ENCODE measurements at regions not wholly inside any gene's neighbourhood (a gene's known extent, or its start where the extent isn't known, plus 50 kb on each side); places are given as distances from the start of the nearest gene placed in this dataset.

DNA sequence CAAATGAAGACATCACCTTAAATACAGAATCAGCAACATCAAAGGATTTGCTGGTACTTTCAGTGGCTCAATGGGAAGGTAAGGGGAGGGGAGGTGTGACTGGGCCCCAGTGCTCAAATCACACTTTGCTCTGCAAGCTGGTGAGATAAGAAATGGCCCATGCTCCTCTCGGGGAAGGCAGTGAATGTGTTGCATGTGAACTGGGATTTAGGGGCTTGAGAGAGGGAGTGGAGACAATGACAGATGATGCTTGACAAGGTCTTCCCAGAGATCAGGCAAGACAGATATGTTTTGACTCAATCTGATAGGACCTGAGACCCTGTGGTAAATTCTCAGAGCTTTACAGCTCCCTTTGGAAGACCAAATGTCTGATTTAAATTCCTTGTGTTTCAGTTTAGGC lies 233.0 kb upstream of the PROK2 start:
- H3K9me3 ChIP-seq (ENCODE audit: control insufficient read depth in 1 of 2, low read length in 2 of 2), result no peaks in the 10 kb centered on the region
- H3K4me3 ChIP-seq (ENCODE audit: low read depth in 1 of 2, low read length in 2 of 2), result no peak overlapping the region
- H3K4me1 ChIP-seq (ENCODE audit: control insufficient read depth in 1 of 2, insufficient read depth in 2 of 2, low read length in 2 of 2), result peaks cover 4 to 9% of the 10 kb centered on the region in 2 donors
- no peaks in the 10 kb centered on the region for H3K27me3 ChIP-seq (ENCODE audit: low read depth, low read length)
- H3K36me3 ChIP-seq (ENCODE audit: control insufficient read depth in 1 of 2, insufficient read depth in 2 of 2, low read length in 2 of 2), result no peaks in the 10 kb centered on the region
- no peak overlapping the region for H3K27ac ChIP-seq (ENCODE audit: low read length)

DNA sequence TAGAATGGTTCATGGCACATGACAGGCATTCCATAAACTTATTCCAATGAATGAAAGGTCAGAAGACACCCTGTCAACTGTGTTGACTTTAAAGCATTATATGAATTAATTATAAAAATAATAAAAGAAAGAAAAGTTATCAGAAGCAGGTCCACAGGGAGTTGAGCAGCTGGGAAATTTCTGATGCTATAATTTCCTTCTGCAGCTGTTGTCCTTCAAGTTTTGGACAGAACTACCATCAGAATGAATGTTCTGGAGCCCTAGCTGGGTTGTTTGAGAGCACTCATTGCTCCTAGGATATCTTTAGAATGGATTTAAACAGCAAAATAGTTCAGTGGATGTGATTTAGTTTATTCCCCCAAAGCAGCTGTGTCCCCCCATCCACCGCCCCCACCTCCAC lies 232.4 kb upstream of the PROK2 start:
- no peak overlapping the region for H3K27ac ChIP-seq (ENCODE audit: low read length)
- no peaks in the 10 kb centered on the region for H3K27me3 ChIP-seq (ENCODE audit: low read depth, low read length)
- H3K36me3 ChIP-seq (ENCODE audit: control insufficient read depth in 1 of 2, insufficient read depth in 2 of 2, low read length in 2 of 2), result no peaks in the 10 kb centered on the region
- no peaks in the 10 kb centered on the region for H3K9me3 ChIP-seq (ENCODE audit: control insufficient read depth in 1 of 2, low read length in 2 of 2)
- H3K4me1 ChIP-seq (ENCODE audit: control insufficient read depth in 1 of 2, insufficient read depth in 2 of 2, low read length in 2 of 2), result peaks cover 4 to 9% of the 10 kb centered on the region in 2 donors
- no peak overlapping the region for H3K4me3 ChIP-seq (ENCODE audit: low read depth in 1 of 2, low read length in 2 of 2)

DNA sequence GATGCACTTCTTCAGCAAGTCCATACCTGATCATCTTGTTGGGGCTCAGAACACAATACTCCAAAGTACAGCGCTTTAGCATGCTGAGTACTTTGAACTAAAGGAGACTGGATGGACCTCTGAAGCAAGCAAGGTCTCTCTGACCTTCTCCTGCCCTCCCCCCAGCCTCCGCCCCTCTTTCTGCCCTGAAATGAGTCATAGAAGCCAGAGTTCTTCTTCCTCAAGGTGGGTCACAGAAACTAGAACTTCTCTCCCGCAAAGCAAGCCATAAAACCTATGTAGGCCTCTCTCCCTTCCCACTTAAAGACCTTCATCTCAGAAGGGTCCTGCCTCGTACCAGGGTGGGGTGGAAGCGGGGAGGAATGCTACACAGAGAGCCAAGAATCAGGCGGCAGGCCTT lies 230.5 kb upstream of the PROK2 start:
- Histone ChIP-seq H3K4me3 (ENCODE audit: low read depth in 1 of 2, low read length in 2 of 2) (no peak overlapping the region), H3K9me3 (ENCODE audit: control insufficient read depth in 1 of 2, low read length in 2 of 2) (no peaks in the 10 kb centered on the region), H3K27ac (ENCODE audit: low read length) (no peak overlapping the region), H3K36me3 (ENCODE audit: control insufficient read depth in 1 of 2, insufficient read depth in 2 of 2, low read length in 2 of 2) (no peaks in the 10 kb centered on the region), H3K27me3 (ENCODE audit: low read depth, low read length) (no peaks in the 10 kb centered on the region), H3K4me1 (ENCODE audit: control insufficient read depth in 1 of 2, insufficient read depth in 2 of 2, low read length in 2 of 2) (peaks cover 4 to 9% of the 10 kb centered on the region in 2 donors)

DNA sequence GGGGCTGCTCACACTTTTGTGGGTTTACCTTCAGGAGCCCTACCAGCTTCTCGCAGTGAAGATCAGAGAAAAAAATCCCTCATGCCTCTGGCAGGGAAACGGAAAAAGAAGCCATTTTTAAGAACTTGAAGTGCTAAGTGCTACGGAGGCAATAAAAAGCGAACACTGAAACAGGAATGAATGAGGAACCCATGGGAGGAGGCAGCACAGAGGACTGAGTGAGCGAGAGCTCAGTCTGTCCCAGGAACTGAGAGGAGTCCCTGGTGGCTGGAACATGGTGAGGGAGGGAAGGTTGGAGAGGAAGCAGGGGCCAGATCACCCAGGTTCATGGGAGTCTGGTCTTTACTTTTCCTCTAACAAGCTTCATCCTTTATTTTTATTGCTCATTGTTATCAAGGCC lies 228.1 kb upstream of the PROK2 start:
- Histone ChIP-seq H3K27me3 (ENCODE audit: low read depth, low read length) (no peaks in the 10 kb centered on the region), H3K4me3 (ENCODE audit: low read depth in 1 of 2, low read length in 2 of 2) (no peak overlapping the region), H3K4me1 (ENCODE audit: control insufficient read depth in 1 of 2, insufficient read depth in 2 of 2, low read length in 2 of 2) (peaks cover 0 to 2% of the 10 kb centered on the region in 2 donors), H3K36me3 (ENCODE audit: control insufficient read depth in 1 of 2, insufficient read depth in 2 of 2, low read length in 2 of 2) (no peaks in the 10 kb centered on the region), H3K27ac (ENCODE audit: low read length) (no peak overlapping the region), H3K9me3 (ENCODE audit: control insufficient read depth in 1 of 2, low read length in 2 of 2) (no peaks in the 10 kb centered on the region)

DNA sequence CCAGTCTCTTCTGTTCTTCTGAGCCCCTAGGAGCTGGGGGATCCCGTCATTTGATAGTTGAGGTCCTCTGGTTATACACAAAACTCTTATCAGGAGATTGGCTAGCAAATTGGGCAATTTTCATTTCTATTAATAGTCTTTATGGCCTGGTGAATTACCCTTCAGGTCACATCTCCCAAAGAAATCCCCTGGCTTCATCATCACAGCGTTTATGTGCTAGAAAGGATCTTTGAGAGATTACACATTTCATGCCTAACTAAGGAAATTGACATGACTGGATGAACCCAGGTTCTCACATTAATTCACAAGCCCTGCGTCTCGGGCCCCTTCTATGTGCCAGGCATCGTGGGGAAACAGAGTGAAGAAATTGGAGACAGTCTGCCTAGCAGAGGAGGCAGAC lies 227.4 kb upstream of the PROK2 start:
- Histone ChIP-seq H3K27me3 (ENCODE audit: low read depth, low read length) (no peaks in the 10 kb centered on the region), H3K27ac (ENCODE audit: low read length) (no peak overlapping the region), H3K36me3 (ENCODE audit: control insufficient read depth in 1 of 2, insufficient read depth in 2 of 2, low read length in 2 of 2) (no peaks in the 10 kb centered on the region), H3K4me1 (ENCODE audit: control insufficient read depth in 1 of 2, insufficient read depth in 2 of 2, low read length in 2 of 2) (no peaks in the 10 kb centered on the region), H3K4me3 (ENCODE audit: low read depth in 1 of 2, low read length in 2 of 2) (no peak overlapping the region), H3K9me3 (ENCODE audit: control insufficient read depth in 1 of 2, low read length in 2 of 2) (no peaks in the 10 kb centered on the region)

DNA sequence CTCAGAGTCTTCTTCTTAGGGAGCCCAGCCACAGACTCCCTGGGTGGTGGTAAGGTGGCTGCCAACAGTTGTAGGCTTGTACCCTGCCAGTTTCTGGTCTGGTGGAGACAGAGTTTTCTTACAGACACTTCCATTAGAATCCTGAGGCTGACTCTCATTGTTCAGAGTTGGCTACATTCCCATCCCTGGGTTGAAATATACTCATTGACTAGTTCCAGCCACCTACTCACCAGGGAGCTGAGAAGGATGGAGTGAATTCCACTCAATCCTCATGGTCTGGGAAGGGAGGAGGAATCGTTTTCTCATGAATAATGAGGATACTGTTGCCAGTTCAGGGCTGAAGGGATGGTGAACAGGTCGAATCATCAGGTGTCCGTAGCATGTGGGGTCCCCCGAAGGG lies 226.5 kb upstream of the PROK2 start:
- Histone ChIP-seq H3K4me1 (ENCODE audit: control insufficient read depth in 1 of 2, insufficient read depth in 2 of 2, low read length in 2 of 2) (no peaks in the 10 kb centered on the region), H3K4me3 (ENCODE audit: low read depth in 1 of 2, low read length in 2 of 2) (no peak overlapping the region), H3K27me3 (ENCODE audit: low read depth, low read length) (no peaks in the 10 kb centered on the region), H3K27ac (ENCODE audit: low read length) (no peak overlapping the region), H3K9me3 (ENCODE audit: control insufficient read depth in 1 of 2, low read length in 2 of 2) (no peaks in the 10 kb centered on the region), H3K36me3 (ENCODE audit: control insufficient read depth in 1 of 2, insufficient read depth in 2 of 2, low read length in 2 of 2) (no peaks in the 10 kb centered on the region)

DNA sequence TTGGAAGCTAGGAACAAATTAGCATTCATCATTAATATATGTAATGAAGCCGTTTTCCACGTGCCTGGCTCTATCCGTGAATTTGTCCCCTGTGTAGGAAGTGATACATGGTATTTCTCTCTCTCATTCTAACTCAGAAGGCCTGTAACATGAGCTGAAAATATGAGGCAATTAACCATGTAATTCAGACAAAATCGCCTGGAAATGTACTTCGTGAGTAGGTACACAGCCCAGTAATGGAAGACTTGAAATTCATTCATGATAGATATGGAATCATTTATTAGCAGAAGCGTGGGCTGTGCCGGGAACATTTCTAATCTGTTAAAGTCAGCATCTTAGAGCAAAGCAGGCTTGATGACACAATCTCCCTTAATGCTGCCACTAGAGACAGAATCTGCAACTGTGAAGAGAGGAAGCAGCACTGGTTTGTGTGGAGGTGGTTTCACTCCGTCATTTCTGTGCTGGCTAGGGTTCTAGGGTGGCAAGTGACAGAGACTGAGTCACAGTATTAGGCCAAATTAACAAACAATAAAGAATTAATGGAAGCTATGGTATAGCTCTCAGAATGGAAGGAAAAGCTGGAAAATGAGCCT lies 225.0 kb upstream of the PROK2 start:
- H3K27ac ChIP-seq (ENCODE audit: low read length), result no peak overlapping the region
- no peak overlapping the region for H3K4me3 ChIP-seq (ENCODE audit: low read depth in 1 of 2, low read length in 2 of 2)
- no peaks in the 10 kb centered on the region for H3K27me3 ChIP-seq (ENCODE audit: low read depth, low read length)
- H3K36me3 ChIP-seq (ENCODE audit: control insufficient read depth in 1 of 2, insufficient read depth in 2 of 2, low read length in 2 of 2), result no peaks in the 10 kb centered on the region
- no peaks in the 10 kb centered on the region for H3K9me3 ChIP-seq (ENCODE audit: control insufficient read depth in 1 of 2, low read length in 2 of 2)
- H3K4me1 ChIP-seq (ENCODE audit: control insufficient read depth in 1 of 2, insufficient read depth in 2 of 2, low read length in 2 of 2), result no peaks in the 10 kb centered on the region

DNA sequence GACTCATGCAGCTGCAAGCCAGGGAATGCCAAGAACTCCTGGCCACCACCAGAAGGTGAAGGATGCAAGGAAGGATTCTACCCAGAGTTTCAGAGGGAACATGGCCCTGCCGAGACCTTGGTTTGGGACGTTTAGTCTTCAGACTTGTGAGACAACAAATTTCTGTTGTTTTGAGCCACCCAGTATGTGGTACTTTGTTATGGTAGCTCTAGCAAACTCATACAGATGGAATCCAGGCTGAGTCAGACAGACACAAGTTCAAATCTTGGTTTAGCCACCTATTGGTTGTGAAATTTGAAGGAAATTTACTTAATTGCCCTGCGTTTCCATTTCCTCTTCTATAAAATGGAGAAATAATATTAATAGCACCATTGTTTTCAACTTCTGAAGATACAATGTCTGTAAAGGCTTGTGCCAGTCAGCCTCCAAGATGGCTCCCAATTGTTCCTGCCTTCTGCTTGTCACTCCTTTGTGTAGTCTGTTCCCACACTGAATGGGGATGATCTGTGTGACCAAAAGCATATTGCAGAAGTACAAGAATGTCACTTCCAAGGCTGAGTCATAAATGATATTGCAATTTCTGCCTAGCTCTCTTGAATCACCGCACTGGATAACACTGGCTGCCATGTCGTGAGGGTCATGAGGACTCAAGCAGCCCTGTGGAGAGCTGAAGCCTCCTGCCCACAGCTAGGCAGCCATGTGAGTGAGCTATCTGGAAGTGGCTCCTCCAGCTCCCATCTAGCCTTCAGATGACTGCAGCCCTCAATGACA lies 223.5 kb upstream of the PROK2 start:
- Histone ChIP-seq H3K36me3 (ENCODE audit: control insufficient read depth in 1 of 2, insufficient read depth in 2 of 2, low read length in 2 of 2) (no peaks in the 10 kb centered on the region), H3K4me3 (ENCODE audit: low read depth in 1 of 2, low read length in 2 of 2) (no peak overlapping the region), H3K9me3 (ENCODE audit: control insufficient read depth in 1 of 2, low read length in 2 of 2) (no peaks in the 10 kb centered on the region), H3K27me3 (ENCODE audit: low read depth, low read length) (no peaks in the 10 kb centered on the region), H3K27ac (ENCODE audit: low read length) (no peak overlapping the region), H3K4me1 (ENCODE audit: control insufficient read depth in 1 of 2, insufficient read depth in 2 of 2, low read length in 2 of 2) (no peaks in the 10 kb centered on the region)

DNA sequence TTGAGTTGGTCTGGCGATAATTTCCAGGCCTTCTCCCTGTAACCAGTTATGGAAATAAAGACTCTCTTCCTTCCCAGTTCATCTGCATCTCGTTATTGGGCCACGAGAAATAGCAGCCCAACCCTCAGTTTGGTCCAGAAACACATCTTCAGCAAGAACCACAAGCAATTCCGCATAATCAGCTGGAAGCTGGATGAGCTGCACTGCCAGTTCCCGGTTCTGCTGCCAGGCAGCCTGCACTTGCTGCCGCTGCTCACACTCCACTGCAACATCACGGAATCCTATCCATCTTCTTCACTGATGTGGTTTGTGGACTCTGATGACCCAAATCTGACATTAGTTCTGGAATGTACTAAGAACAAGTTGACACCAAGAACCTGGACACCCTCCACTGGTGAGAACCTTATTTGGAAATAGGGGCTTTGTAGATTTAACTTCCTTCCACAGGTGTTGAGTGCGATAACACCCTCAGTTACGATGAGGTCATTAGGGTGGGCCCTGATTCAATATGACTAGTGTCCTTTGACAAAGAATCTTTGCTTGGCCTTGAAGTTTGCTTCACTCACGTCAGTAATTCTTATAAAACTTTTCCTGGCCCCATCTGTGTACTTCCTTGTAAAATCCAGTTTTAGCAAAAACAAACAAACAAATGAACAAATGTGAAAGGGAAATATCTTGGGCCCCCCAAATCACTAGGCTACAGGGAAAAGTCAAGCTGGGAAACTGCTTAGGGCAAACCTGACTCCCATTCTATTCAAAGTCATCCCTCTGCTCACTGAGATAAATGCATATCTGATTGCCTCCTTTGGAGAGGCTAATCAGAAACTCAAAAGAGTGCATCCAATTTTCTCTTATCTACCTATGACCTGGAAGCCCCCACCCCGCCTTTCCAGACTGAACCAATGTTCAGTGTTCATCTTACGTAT lies 221.9 kb upstream of the PROK2 start:
- no peak overlapping the region for H3K27ac ChIP-seq (ENCODE audit: low read length)
- no peaks in the 10 kb centered on the region for H3K4me1 ChIP-seq (ENCODE audit: control insufficient read depth in 1 of 2, insufficient read depth in 2 of 2, low read length in 2 of 2)
- H3K27me3 ChIP-seq (ENCODE audit: low read depth, low read length), result no peaks in the 10 kb centered on the region
- H3K36me3 ChIP-seq (ENCODE audit: control insufficient read depth in 1 of 2, insufficient read depth in 2 of 2, low read length in 2 of 2), result no peaks in the 10 kb centered on the region
- H3K4me3 ChIP-seq (ENCODE audit: low read depth in 1 of 2, low read length in 2 of 2), result no peak overlapping the region
- H3K9me3 ChIP-seq (ENCODE audit: control insufficient read depth in 1 of 2, low read length in 2 of 2), result no peaks in the 10 kb centered on the region

DNA sequence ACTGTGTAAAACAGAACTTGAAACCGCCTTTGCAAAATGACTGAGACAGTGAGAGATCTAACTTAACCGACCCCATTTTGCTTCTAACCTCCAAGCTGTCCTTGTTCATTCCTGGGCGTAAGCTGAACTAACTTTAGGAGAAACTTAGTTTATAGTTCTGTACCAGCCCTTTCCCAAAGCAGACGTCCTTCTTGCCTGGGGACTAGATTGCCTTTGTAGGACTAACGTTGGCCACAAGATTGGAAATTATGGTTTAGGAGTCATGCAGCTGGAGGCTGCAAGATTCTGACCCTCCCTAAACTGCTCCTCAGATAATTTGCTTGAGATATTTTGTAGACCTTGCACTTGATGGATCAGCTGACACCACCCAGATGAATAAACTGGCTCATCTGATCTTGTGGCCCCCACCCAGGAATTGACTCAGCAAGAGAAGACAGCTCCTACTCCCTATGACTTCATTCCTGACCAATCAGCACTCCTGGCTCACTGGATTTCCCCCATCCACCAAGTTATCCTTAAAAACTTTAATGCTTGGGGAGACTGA lies 219.9 kb upstream of the PROK2 start:
- H3K4me1 ChIP-seq (ENCODE audit: control insufficient read depth in 1 of 2, insufficient read depth in 2 of 2, low read length in 2 of 2), result no peaks in the 10 kb centered on the region
- H3K9me3 ChIP-seq (ENCODE audit: control insufficient read depth in 1 of 2, low read length in 2 of 2), result no peaks in the 10 kb centered on the region
- no peaks in the 10 kb centered on the region for H3K36me3 ChIP-seq (ENCODE audit: control insufficient read depth in 1 of 2, insufficient read depth in 2 of 2, low read length in 2 of 2)
- H3K4me3 ChIP-seq (ENCODE audit: low read depth in 1 of 2, low read length in 2 of 2), result no peak overlapping the region
- no peak overlapping the region for H3K27ac ChIP-seq (ENCODE audit: low read length)
- no peaks in the 10 kb centered on the region for H3K27me3 ChIP-seq (ENCODE audit: low read depth, low read length)

DNA sequence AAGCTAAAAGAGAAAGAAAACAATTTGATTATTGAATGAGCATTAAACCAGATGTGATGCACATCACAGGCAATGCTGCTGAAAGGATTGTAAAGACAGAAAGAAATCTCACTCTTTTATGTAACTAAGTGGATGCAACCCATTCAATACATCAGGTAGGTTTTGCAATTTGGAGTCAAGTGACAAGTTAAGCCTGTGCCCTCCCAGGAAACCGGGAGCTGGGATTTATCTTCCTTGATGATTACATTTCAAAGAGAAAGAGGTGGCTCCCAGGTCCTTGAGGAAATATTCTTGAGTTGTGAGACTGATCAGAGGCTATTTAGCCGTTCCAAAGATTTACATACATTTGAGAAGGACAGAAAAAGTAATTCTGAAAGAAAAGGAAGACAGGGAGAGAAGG lies 219.0 kb upstream of the PROK2 start:
- no peak overlapping the region for H3K4me3 ChIP-seq (ENCODE audit: low read depth in 1 of 2, low read length in 2 of 2)
- no peaks in the 10 kb centered on the region for H3K4me1 ChIP-seq (ENCODE audit: control insufficient read depth in 1 of 2, insufficient read depth in 2 of 2, low read length in 2 of 2)
- H3K9me3 ChIP-seq (ENCODE audit: control insufficient read depth in 1 of 2, low read length in 2 of 2), result no peaks in the 10 kb centered on the region
- H3K27me3 ChIP-seq (ENCODE audit: low read depth, low read length), result no peaks in the 10 kb centered on the region
- no peak overlapping the region for H3K27ac ChIP-seq (ENCODE audit: low read length)
- no peaks in the 10 kb centered on the region for H3K36me3 ChIP-seq (ENCODE audit: control insufficient read depth in 1 of 2, insufficient read depth in 2 of 2, low read length in 2 of 2)
